GM18870 (cell line): ENCODE measurements at regions not wholly inside any gene's neighbourhood (a gene's known extent, or its start where the extent isn't known, plus 50 kb on each side); places are given as distances from the start of the nearest gene placed in this dataset.

Experiments
- ATAC-seq: cut with Tn5 transposase; IDR thresholded peaks from one replicate; pipeline ENCODE4 v1.9.1; 2021; ENCODE audit warnings: moderate library complexity; ENCODE audit not compliant: unreplicated experiment

- no peak for ATAC-seq
These were observed 199.4 kb downstream of the CYRIA start for GRCh38 chr2:16466133-16466820.

- ATAC-seq, result no peak
These were observed 201.0 kb downstream of the CYRIA start for GRCh38 chr2:16464641-16465040.

- ATAC-seq, result no peak
These were observed 202.7 kb downstream of the CYRIA start for GRCh38 chr2:16462958-16463357.

- ATAC-seq, result no peak
These were observed 204.0 kb downstream of the CYRIA start for GRCh38 chr2:16461672-16462071.

- ATAC-seq, result no peak
These were observed 206.0 kb downstream of the CYRIA start for GRCh38 chr2:16459606-16460005.

GRCh38 chr2:16454621-16455020 lies 211.0 kb downstream of the CYRIA start:
- ATAC-seq, result no peak

- no peak for ATAC-seq
These were observed 213.5 kb downstream of the CYRIA start for GRCh38 chr2:16452123-16452522.

- ATAC-seq, result no peak
These were observed 218.9 kb downstream of the CYRIA start for GRCh38 chr2:16446706-16447105.

GRCh38 chr2:16442971-16443370 lies 222.7 kb downstream of the CYRIA start:
- ATAC-seq, result no peak

- no peak for ATAC-seq
These were observed 224.2 kb downstream of the CYRIA start for GRCh38 chr2:16441431-16441830.

GRCh38 chr2:16440898-16441297 lies 224.7 kb downstream of the CYRIA start:
- ATAC-seq, result no peak

GRCh38 chr2:16438613-16439321 lies 226.9 kb downstream of the CYRIA start:
- no peak for ATAC-seq

GRCh38 chr2:16437189-16437588 lies 228.4 kb downstream of the CYRIA start:
- ATAC-seq, result no peak

- ATAC-seq, result no peak
These were observed 231.2 kb downstream of the CYRIA start for GRCh38 chr2:16434393-16434792.

- ATAC-seq, result no peak
These were observed 234.8 kb downstream of the CYRIA start for GRCh38 chr2:16430846-16431245.

- ATAC-seq, result no peak
These were observed 236.0 kb downstream of the CYRIA start for GRCh38 chr2:16429431-16430145.

- no peak for ATAC-seq
These were observed 236.6 kb downstream of the CYRIA start for GRCh38 chr2:16429002-16429401.

- ATAC-seq, result no peak
These were observed 239.9 kb downstream of the CYRIA start for GRCh38 chr2:16425462-16426336.

GRCh38 chr2:16420421-16420820 lies 245.2 kb downstream of the CYRIA start:
- no peak for ATAC-seq

GRCh38 chr2:16417726-16418125 lies 247.9 kb downstream of the CYRIA start:
- ATAC-seq, result no peak

- no peak for ATAC-seq
These were observed 249.0 kb downstream of the CYRIA start for GRCh38 chr2:16416651-16417050.
